ENCODE measurements at regions not wholly inside any gene's neighbourhood (a gene's known extent, or its start where the extent isn't known, plus 50 kb on each side); places are given as distances from the start of the nearest gene placed in this dataset.

- TF ChIP-seq EP300 (IDR thresholded peaks at IDR 0.05) (no peak), POLR2A (IDR thresholded peaks at IDR 0.05) (no peak)
- TF ChIP-seq, protein P1, sequence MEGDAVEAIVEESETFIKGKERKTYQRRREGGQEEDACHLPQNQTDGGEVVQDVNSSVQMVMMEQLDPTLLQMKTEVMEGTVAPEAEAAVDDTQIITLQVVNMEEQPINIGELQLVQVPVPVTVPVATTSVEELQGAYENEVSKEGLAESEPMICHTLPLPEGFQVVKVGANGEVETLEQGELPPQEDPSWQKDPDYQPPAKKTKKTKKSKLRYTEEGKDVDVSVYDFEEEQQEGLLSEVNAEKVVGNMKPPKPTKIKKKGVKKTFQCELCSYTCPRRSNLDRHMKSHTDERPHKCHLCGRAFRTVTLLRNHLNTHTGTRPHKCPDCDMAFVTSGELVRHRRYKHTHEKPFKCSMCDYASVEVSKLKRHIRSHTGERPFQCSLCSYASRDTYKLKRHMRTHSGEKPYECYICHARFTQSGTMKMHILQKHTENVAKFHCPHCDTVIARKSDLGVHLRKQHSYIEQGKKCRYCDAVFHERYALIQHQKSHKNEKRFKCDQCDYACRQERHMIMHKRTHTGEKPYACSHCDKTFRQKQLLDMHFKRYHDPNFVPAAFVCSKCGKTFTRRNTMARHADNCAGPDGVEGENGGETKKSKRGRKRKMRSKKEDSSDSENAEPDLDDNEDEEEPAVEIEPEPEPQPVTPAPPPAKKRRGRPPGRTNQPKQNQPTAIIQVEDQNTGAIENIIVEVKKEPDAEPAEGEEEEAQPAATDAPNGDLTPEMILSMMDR (IDR thresholded peaks at IDR 0.05) = no peak
- intact Hi-C loops (cut with DNase I) = loop anchor here in 1 of 4 donors (5.0 kb wide), 1 partner anchor 106 kb away; no protein-coding TSS in a partner anchor
- no peaks in the 10 kb centered on the region for H3K9me3 ChIP-seq
- H3K4me1 ChIP-seq (ENCODE audit: insufficient read depth) = peaks cover 21% of the 10 kb centered on the region
- no peaks in the 10 kb centered on the region for H3K27me3 ChIP-seq
- no peak overlapping the region for H3K4me3 ChIP-seq
- WGBS, 3 donors = 75 to 84% (median 83%) methylated on average over 4 of the region's 4 CpGs
- H3K27ac ChIP-seq = peak overlapping the region; percentile 78 to 96
- peak in 2 of 5 donors; percentile 43 for DNase-seq
- no peaks in the 10 kb centered on the region for H3K36me3 ChIP-seq
Observed at GRCh38 chr22:27213294-27213693, 555.9 kb downstream of the MIAT start.

DNA sequence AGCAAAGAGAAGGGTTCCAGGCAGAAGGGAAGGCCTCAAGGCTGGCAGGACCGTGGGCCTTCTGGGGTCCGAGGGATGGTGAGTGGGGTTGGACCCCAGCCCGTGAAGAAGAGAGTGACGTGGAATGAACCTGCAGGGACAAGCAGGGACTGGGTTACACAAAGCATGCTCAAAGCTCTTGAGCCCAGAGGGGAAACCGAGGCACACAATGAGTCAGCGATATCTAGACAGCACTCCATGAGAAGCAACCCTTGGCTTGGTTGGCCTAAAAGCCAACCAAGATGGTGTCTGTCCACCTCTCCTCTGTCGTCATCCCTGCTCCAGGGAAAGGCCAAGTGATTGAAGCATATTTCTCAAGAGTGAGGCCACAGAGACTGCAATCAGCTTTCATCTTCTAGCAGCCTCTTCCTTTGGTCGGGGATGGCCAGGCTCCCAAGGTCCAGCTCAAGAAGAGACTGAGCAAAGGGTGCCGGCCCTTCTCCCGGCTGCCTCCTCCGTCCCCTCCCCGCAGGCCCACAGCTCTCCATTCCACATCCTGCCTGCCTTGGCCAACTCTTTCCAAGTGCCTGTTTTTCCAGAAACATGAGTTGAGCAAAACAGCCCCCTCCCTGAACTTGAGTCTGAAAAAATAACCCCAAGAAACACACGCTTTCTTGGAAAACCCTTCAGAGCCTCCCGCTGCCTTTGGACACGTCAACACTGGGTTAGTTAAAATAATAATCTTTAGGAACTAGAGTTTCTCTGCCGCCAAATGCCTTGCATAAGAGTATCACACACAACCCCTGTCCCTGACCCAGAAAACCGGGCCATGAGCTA is 556.6 kb downstream of the MIAT start:
- Histone ChIP-seq H3K27me3 (no peaks in the 10 kb centered on the region), H3K9me3 (no peaks in the 10 kb centered on the region), H3K4me1 (ENCODE audit: insufficient read depth) (peaks cover 28% of the 10 kb centered on the region), H3K4me3 (no peak overlapping the region), H3K27ac (peak overlapping the region; percentile 78 to 96), H3K36me3 (no peaks in the 10 kb centered on the region)
- peak; percentile 75 to 87 (median 82) for DNase-seq
- intact Hi-C loops (cut with DNase I) = loop anchor here in 1 of 4 donors (5.0 kb wide), 1 partner anchor 107 kb away; no protein-coding TSS in a partner anchor
- WGBS, 3 donors = 42 to 46% (median 42%) methylated on average over 17 of the region's 17 CpGs
- TF ChIP-seq POLR2A (IDR thresholded peaks at IDR 0.05) = no peak
- TF ChIP-seq EP300 (IDR thresholded peaks at IDR 0.05) = peak; percentile 57

- Histone ChIP-seq H3K9me3 (no peaks in the 10 kb centered on the region), H3K27me3 (no peaks in the 10 kb centered on the region), H3K4me3 (no peak overlapping the region), H3K27ac (peak overlapping the region; percentile 54 to 96), H3K36me3 (no peaks in the 10 kb centered on the region), H3K4me1 (ENCODE audit: insufficient read depth) (peaks cover 29% of the 10 kb centered on the region)
- intact Hi-C loops (cut with DNase I) = loop anchor here in 1 of 4 donors (5.0 kb wide), 1 partner anchor 107 kb away; no protein-coding TSS in a partner anchor
- DNase-seq = no peak
- WGBS, 3 donors = 72 to 77% (median 76%) methylated on average over 6 of the region's 6 CpGs
- TF ChIP-seq, protein P1 (IDR thresholded peaks at IDR 0.05) = no peak
- TF ChIP-seq EP300 (IDR thresholded peaks at IDR 0.05) (no peak), POLR2A (IDR thresholded peaks at IDR 0.05) (no peak)
Observed at GRCh38 chr22:27214691-27215090, 557.3 kb downstream of the MIAT start.

DNA sequence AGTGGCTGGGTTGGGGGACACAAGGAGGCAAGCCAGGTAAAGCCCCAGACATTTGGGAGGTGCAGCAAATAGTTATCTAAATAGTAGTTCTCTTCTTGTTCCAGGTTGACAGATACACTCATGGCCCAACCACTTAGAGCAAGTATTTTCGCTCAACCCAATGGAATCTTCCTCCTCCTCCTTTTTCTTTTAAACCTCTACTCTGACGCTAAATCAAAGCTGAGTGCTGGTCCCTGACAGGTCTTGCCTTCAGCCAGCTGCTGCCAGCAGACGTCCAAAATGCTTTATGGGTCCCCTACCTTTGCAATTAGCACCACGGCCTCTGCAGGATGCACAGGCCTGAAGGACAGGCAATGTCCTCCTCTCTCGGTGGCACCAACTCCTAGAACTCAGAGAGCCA is 558.5 kb downstream of the MIAT start:
- no peak overlapping the region for H3K27ac ChIP-seq
- 76 to 83% (median 80%) methylated on average over 5 of the region's 5 CpGs for WGBS, 3 donors
- H3K27me3 ChIP-seq = no peaks in the 10 kb centered on the region
- H3K36me3 ChIP-seq = no peaks in the 10 kb centered on the region
- no peak for TF ChIP-seq EP300 (IDR thresholded peaks at IDR 0.05)
- TF ChIP-seq POLR2A (IDR thresholded peaks at IDR 0.05) = no peak
- TF ChIP-seq, protein P1 (IDR thresholded peaks at IDR 0.05) = no peak
- no peak overlapping the region for H3K4me3 ChIP-seq
- intact Hi-C loops (cut with DNase I) = no loop called here
- no peaks in the 10 kb centered on the region for H3K9me3 ChIP-seq
- H3K4me1 ChIP-seq (ENCODE audit: insufficient read depth) = peaks cover 29% of the 10 kb centered on the region
- DNase-seq = peak in 1 of 5 donors; percentile 19

- DNase-seq = no peak
- no peaks in the 10 kb centered on the region for H3K36me3 ChIP-seq
- no peak overlapping the region for H3K4me3 ChIP-seq
- intact Hi-C loops (cut with DNase I) = no loop called here
- no peak for TF ChIP-seq EP300 (IDR thresholded peaks at IDR 0.05)
- H3K27ac ChIP-seq = no peak overlapping the region
- no peaks in the 10 kb centered on the region for H3K9me3 ChIP-seq
- peaks cover 29% of the 10 kb centered on the region for H3K4me1 ChIP-seq (ENCODE audit: insufficient read depth)
- 87 to 97% (median 89%) methylated on average over 1 of the region's 1 CpG for WGBS, 3 donors
- no peaks in the 10 kb centered on the region for H3K27me3 ChIP-seq
Observed at GRCh38 chr22:27216444-27216843, 559.1 kb downstream of the MIAT start.
